Keratinocyte (primary cell): ENCODE measurements at regions not wholly inside any gene's neighbourhood (a gene's known extent, or its start where the extent isn't known, plus 50 kb on each side); places are given as distances from the start of the nearest gene placed in this dataset.

Experiments used
- DNase-seq: peaks from one replicate; pipeline ENCODE4 v3.0.0-alpha.2; 2011; ENCODE audit warnings: low read depth, missing footprints, low spot score
- FAIRE-seq: peaks from 2 replicates; lab custom pipeline; 2011; peaks lifted over from hg19 to GRCh38; lab: Jason Lieb, UNC
- H2AFZ ChIP-seq: 2 replicates; pipeline ENCODE4 v1.6.0; 2012; ENCODE audit warnings: low read length, control low read depth, inconsistent platforms; ENCODE audit not compliant: control insufficient read depth
- H3K27ac ChIP-seq: 2 replicates; pipeline ENCODE4 v1.5.1; 2011; ENCODE audit warnings: low read length; ENCODE audit not compliant: control insufficient read depth, insufficient read depth
- H3K27me3 ChIP-seq: 3 replicates; pipeline ENCODE4 v1.6.0; 2011; ENCODE audit warnings: low read length; ENCODE audit not compliant: control insufficient read depth, insufficient read depth; ENCODE audit errors: extremely low read depth
- H3K36me3 ChIP-seq, 2 experiments: 2 replicates in 1 of 2; 3 replicates in 1 of 2; pipeline ENCODE4 v1.5.1; 2011; ENCODE audit warnings: low read length in 2 of 2, mild to moderate bottlenecking in 1 of 2; ENCODE audit not compliant: control insufficient read depth in 2 of 2, insufficient read depth in 2 of 2; ENCODE audit errors: extremely low read depth in 1 of 2
- H3K4me1 ChIP-seq: 3 replicates; pipeline ENCODE4 v1.5.1; 2011; ENCODE audit warnings: low read length; ENCODE audit not compliant: control insufficient read depth, insufficient read depth; ENCODE audit errors: extremely low read depth
- H3K4me2 ChIP-seq: 3 replicates; pipeline ENCODE4 v1.6.0; 2011; ENCODE audit warnings: low read depth, low read length; ENCODE audit not compliant: control insufficient read depth, insufficient read depth; ENCODE audit errors: extremely low read depth
- H3K4me3 ChIP-seq, 3 experiments: fragments of 200-600 bp in 1 of 3; sonication (generic) in 1 of 3; 2 replicates in 2 of 3; 3 replicates in 1 of 3; pipeline ENCODE4 v1.5.1; 2011 to 2016; ENCODE audit warnings: low read length in 3 of 3, mild to moderate bottlenecking in 3 of 3, control low read depth in 2 of 3, inconsistent platforms in 1 of 3, low read depth in 1 of 3, mixed read lengths in 1 of 3, mixed run types in 1 of 3, moderate library complexity in 1 of 3; ENCODE audit not compliant: control insufficient read depth in 2 of 3, insufficient read depth in 2 of 3; ENCODE audit errors: extremely low read depth in 1 of 3
- H3K79me2 ChIP-seq: 2 replicates; pipeline ENCODE4 v1.6.0; 2012; ENCODE audit warnings: low read length; ENCODE audit not compliant: control insufficient read depth, insufficient read depth
- H3K9ac ChIP-seq: 3 replicates; pipeline ENCODE4 v1.6.0; 2011; ENCODE audit warnings: low read length; ENCODE audit not compliant: control insufficient read depth, insufficient read depth; ENCODE audit errors: extremely low read depth
- H3K9me1 ChIP-seq: 3 replicates; pipeline ENCODE4 v1.6.0; 2011; ENCODE audit warnings: low read length; ENCODE audit not compliant: control insufficient read depth, insufficient read depth; ENCODE audit errors: extremely low read depth
- H3K9me3 ChIP-seq: 2 replicates; pipeline ENCODE4 v1.5.1; 2012; ENCODE audit warnings: low read depth, low read length; ENCODE audit not compliant: control insufficient read depth
- H4K20me1 ChIP-seq: 3 replicates; pipeline ENCODE4 v1.6.0; 2011; ENCODE audit warnings: low read length; ENCODE audit not compliant: control insufficient read depth, insufficient read depth; ENCODE audit errors: extremely low read depth
- EZH2 ChIP-seq: IDR thresholded peaks from one replicate; pipeline ENCODE4 v1.6.1; 2012; ENCODE audit warnings: inconsistent platforms, mild to moderate bottlenecking, low read length, moderate library complexity
- dilution Hi-C: fragments of 300-500 bp; cut with MboI; formaldehyde crosslinking; loops from one replicate; pipeline ENCODE4 v1.7.0; 2020; ENCODE audit warnings: low sequenced_read_pairs; ENCODE audit not compliant: extremely low pct_ligation_motif_present
- TF ChIP-seq, protein P1 (sequence below), 3 experiments: IDR thresholded peaks in 1 of 3; conservative IDR thresholded peaks in 1 of 3; optimal IDR thresholded peaks in 1 of 3; 2 replicates in 2 of 3; 3 replicates in 1 of 3; pipeline versions ENCODE3 to v1.5.1; 2011; ENCODE audit warnings: low read length in 3 of 3, mild to moderate bottlenecking in 3 of 3, moderate library complexity in 2 of 3, control low read depth in 1 of 3, inconsistent platforms in 1 of 3; ENCODE audit not compliant: insufficient read depth in 2 of 3; ENCODE audit errors: extremely low read depth in 1 of 3

DNA sequence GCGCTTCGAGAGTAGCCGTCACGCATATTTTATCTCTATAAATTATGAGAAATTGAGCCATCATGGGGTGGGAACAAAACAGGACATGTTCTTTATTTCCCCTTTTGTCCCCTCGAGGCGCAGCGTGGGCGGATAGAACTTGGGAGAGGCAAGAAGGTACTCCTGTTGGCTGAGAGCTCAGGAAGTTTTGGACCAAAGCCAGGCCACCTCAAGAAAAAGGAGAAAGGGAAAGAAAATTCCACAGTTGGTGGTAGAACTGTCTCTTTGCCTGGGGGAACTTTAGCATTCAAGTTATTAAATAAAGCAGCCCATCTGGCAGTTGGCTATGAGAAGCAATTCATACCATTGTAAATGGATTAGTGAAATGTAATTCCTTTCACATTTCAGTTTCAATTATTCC is 76.4 kb upstream of the DSCAM start:
- Histone ChIP-seq H2AFZ (peak overlapping the region; percentile 76), H3K4me2 (peak overlapping the region; percentile 65), H3K27ac (no peak overlapping the region)

DNA sequence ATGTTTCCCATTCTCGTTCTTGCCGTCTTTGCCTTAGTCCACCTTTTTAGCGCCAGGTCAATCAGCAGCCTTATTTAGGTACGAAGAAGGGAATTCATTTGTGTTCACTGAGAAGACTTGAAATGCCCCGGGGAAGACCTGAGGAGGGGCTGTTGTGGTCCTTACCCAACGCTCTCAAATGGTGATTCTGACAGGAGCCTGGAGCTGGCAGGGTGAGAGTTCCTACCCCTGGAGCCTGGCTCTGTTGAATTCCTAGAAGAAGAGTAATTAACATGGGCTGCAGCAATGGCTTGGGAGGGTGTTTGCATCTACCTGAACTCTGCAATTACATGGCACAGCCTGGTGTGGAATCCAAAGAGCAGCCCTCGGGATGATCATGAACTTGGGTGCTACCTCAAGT is 76.9 kb upstream of the DSCAM start:
- DNase-seq (no peak), FAIRE-seq (no peak)
- TF ChIP-seq, protein P1, sequence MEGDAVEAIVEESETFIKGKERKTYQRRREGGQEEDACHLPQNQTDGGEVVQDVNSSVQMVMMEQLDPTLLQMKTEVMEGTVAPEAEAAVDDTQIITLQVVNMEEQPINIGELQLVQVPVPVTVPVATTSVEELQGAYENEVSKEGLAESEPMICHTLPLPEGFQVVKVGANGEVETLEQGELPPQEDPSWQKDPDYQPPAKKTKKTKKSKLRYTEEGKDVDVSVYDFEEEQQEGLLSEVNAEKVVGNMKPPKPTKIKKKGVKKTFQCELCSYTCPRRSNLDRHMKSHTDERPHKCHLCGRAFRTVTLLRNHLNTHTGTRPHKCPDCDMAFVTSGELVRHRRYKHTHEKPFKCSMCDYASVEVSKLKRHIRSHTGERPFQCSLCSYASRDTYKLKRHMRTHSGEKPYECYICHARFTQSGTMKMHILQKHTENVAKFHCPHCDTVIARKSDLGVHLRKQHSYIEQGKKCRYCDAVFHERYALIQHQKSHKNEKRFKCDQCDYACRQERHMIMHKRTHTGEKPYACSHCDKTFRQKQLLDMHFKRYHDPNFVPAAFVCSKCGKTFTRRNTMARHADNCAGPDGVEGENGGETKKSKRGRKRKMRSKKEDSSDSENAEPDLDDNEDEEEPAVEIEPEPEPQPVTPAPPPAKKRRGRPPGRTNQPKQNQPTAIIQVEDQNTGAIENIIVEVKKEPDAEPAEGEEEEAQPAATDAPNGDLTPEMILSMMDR (optimal IDR thresholded peaks at IDR 0.05 in 1 of 3, IDR thresholded peaks at IDR 0.05 in 1 of 3, conservative IDR thresholded peaks at IDR 0.05 in 1 of 3; ENCODE audit: extremely low read depth in 1 of 3, insufficient read depth in 2 of 3, low read length in 3 of 3) = no peak
- no peak for TF ChIP-seq EZH2
- Histone ChIP-seq H3K9me3 (no peaks in the 10 kb centered on the region), H3K4me1 (peaks cover 12% of the 10 kb centered on the region), H3K27ac (no peak overlapping the region), H3K27me3 (no peaks in the 10 kb centered on the region), H2AFZ (no peak overlapping the region), H3K9ac (no peak overlapping the region), H3K79me2 (no peaks in the 10 kb centered on the region), H3K4me2 (peak overlapping the region; percentile 65), H3K4me3 (no peak overlapping the region), H4K20me1 (no peaks in the 10 kb centered on the region), H3K36me3 (no peaks in the 10 kb centered on the region), H3K9me1 (no peaks in the 10 kb centered on the region)
- dilution Hi-C loops = no loop called here

More for the DNA sequence above, 76.4 kb upstream of the DSCAM start:
- H3K27me3 ChIP-seq = no peaks in the 10 kb centered on the region
- peaks cover 12% of the 10 kb centered on the region for H3K4me1 ChIP-seq
- TF ChIP-seq, protein P1 (optimal IDR thresholded peaks at IDR 0.05 in 1 of 3, IDR thresholded peaks at IDR 0.05 in 1 of 3, conservative IDR thresholded peaks at IDR 0.05 in 1 of 3; ENCODE audit: extremely low read depth in 1 of 3, insufficient read depth in 2 of 3, low read length in 3 of 3) = no peak
- no peaks in the 10 kb centered on the region for H3K79me2 ChIP-seq
- no peaks in the 10 kb centered on the region for H3K9me3 ChIP-seq
- H3K36me3 ChIP-seq = no peaks in the 10 kb centered on the region
- no peaks in the 10 kb centered on the region for H3K9me1 ChIP-seq
- H3K4me3 ChIP-seq = peak overlapping the region in 2 of 3 experiments; percentile 25 to 36
- FAIRE-seq (peak; percentile 60), DNase-seq (peak; percentile 76)
- H3K9ac ChIP-seq = no peak overlapping the region
- H4K20me1 ChIP-seq = no peaks in the 10 kb centered on the region
- dilution Hi-C loops = no loop called here
